ENCODE measurements at regions not wholly inside any gene's neighbourhood (a gene's known extent, or its start where the extent isn't known, plus 50 kb on each side); places are given as distances from the start of the nearest gene placed in this dataset.

DNA sequence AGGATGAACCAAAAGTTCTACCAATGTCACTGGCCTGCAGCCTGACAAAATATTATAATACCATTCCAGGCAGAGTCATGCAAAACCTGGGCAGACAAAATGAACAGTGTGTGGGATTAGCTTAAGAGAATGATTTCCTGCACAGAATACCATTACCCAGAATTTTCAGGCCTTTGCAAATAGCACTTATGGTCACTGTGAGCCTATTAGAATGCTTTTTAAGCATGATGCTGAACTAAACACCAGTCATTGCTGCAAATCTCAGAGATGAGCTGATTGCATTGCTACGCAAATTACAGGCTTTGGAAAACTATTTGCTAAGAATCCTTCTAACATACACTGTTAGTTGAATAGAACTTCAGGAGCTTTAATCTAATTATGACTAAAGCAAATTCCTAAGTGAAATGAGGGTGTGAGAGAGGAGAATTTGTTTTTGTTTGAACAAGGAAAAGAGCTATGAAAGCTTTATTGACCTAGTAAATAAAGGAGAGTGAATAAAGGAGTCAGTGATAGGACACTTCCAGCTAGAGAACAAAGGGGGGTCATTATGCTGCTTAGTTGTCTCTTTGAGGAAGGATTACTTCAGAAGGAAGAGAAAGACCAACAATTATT, 398.8 kb downstream of the HS3ST3B1 start:
- Histone ChIP-seq H3K9me3 (no peaks in the 10 kb centered on the region), H3K36me3 (no peaks in the 10 kb centered on the region), H3K27ac (no peak overlapping the region), H3K27me3 (no peaks in the 10 kb centered on the region), H3K4me1 (no peaks in the 10 kb centered on the region), H3K4me3 (no peak overlapping the region)
- TF ChIP-seq, protein P1, sequence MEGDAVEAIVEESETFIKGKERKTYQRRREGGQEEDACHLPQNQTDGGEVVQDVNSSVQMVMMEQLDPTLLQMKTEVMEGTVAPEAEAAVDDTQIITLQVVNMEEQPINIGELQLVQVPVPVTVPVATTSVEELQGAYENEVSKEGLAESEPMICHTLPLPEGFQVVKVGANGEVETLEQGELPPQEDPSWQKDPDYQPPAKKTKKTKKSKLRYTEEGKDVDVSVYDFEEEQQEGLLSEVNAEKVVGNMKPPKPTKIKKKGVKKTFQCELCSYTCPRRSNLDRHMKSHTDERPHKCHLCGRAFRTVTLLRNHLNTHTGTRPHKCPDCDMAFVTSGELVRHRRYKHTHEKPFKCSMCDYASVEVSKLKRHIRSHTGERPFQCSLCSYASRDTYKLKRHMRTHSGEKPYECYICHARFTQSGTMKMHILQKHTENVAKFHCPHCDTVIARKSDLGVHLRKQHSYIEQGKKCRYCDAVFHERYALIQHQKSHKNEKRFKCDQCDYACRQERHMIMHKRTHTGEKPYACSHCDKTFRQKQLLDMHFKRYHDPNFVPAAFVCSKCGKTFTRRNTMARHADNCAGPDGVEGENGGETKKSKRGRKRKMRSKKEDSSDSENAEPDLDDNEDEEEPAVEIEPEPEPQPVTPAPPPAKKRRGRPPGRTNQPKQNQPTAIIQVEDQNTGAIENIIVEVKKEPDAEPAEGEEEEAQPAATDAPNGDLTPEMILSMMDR (IDR thresholded peaks at IDR 0.05) = no peak
- no peak for DNase-seq
- ATAC-seq = peak; percentile 75
- intact Hi-C loops (cut with DNase I) = no loop called here

DNA sequence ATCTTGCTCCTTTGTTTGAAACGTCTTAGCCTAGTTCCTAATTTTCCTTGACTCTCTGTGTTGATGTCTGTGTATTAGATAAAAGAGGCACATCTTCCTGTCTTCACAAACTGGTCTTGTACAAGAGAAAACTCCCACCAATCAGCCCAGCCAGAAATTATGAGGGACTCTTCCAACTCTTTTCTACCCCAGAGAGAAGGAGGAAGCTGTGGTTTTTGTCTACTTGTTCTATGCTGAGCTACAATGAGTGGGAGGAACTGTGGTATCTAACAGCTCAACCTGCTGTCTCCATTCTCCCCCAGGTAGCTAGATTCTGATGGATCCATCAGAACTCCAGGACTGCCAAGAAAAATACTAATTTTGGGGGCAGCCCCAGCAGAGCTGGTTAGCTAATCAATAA, 392.5 kb downstream of the HS3ST3B1 start:
- Histone ChIP-seq H3K9me3 (no peaks in the 10 kb centered on the region), H3K27me3 (peaks cover 4% of the 10 kb centered on the region), H3K4me1 (no peaks in the 10 kb centered on the region), H3K27ac (no peak overlapping the region), H3K4me3 (no peak overlapping the region), H3K36me3 (no peaks in the 10 kb centered on the region)
- TF ChIP-seq, protein P1 (IDR thresholded peaks at IDR 0.05) = no peak
- ATAC-seq (peak; percentile 74), DNase-seq (no peak)
- intact Hi-C loops (cut with DNase I) = no loop called here

DNA sequence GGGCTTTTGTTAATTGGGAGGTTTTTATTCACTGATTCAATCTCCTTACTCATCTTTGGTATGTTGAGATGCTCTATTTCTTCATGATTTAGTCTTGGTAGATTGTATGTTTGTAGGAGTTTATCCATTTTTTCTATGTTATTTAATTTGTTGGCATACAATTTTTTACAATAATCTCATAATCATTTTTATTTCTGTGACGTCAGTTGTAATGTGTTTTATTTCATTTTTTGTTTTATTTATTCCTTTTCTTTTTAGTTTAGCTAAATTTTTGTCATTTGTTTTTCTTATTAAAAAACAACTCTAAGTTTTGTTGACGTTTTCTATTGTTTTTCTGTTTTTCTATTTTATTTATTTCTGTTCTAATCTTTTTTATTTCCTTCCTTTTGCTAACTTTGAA, 389.8 kb downstream of the HS3ST3B1 start:
- TF ChIP-seq, protein P1 (IDR thresholded peaks at IDR 0.05) = no peak
- H3K27ac ChIP-seq = no peak overlapping the region
- no peak overlapping the region for H3K4me3 ChIP-seq
- ATAC-seq (no peak), DNase-seq (no peak)
- no peaks in the 10 kb centered on the region for H3K4me1 ChIP-seq
- intact Hi-C loops (cut with DNase I) = no loop called here
- no peaks in the 10 kb centered on the region for H3K9me3 ChIP-seq
- no peaks in the 10 kb centered on the region for H3K36me3 ChIP-seq
- H3K27me3 ChIP-seq = peaks cover 4% of the 10 kb centered on the region

DNA sequence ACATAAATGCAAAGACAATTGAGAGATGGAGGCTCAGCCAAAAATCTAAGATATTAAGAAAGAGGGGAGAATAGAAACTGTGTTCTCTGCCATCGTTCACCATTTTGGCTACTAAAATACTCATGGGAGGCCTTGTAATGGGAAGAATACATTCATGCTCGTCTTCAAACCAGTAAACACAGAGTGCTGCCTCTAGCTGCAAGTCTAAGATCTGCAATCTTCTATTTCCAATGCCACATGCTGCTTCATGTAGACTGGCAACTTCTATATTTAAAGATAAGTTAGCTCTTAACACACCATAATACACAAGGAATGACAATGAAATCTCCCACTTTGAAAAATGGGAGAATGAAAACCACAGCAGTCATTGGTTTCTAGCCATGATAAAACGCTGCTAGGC, 387.3 kb downstream of the HS3ST3B1 start:
- TF ChIP-seq, protein P1 (IDR thresholded peaks at IDR 0.05) = no peak
- no peaks in the 10 kb centered on the region for H3K36me3 ChIP-seq
- no peak for ATAC-seq
- no peaks in the 10 kb centered on the region for H3K9me3 ChIP-seq
- DNase-seq = no peak
- H3K4me3 ChIP-seq = no peak overlapping the region
- peaks cover 4% of the 10 kb centered on the region for H3K27me3 ChIP-seq
- no peaks in the 10 kb centered on the region for H3K4me1 ChIP-seq
- H3K27ac ChIP-seq = no peak overlapping the region
- intact Hi-C loops (cut with DNase I) = no loop called here

DNA sequence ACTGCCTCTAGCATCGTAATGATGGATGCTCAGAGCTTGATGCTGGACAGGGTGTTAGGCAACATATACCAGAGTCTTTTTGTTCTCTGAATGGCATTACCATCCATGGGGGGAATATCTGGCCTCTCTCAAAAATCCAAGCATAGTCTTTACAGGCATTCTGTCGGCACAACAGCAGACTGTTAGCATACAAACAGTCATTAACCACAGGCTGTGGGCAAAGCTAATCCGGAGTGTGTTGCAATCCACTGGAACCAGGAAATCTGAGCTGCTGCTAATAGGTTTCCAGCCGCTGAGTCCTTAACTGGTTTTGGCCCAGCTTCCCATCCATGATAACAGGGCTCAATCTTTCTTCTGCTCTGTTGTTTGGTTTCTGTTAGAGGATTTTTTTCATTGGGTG, 371.9 kb downstream of the HS3ST3B1 start:
- Histone ChIP-seq H3K9me3 (no peaks in the 10 kb centered on the region), H3K27me3 (no peaks in the 10 kb centered on the region), H3K36me3 (no peaks in the 10 kb centered on the region), H3K4me3 (no peak overlapping the region), H3K27ac (no peak overlapping the region), H3K4me1 (no peaks in the 10 kb centered on the region)
- ATAC-seq (peak; percentile 82), DNase-seq (no peak)
- intact Hi-C loops (cut with DNase I) = no loop called here
- TF ChIP-seq, protein P1 (IDR thresholded peaks at IDR 0.05) = no peak

DNA sequence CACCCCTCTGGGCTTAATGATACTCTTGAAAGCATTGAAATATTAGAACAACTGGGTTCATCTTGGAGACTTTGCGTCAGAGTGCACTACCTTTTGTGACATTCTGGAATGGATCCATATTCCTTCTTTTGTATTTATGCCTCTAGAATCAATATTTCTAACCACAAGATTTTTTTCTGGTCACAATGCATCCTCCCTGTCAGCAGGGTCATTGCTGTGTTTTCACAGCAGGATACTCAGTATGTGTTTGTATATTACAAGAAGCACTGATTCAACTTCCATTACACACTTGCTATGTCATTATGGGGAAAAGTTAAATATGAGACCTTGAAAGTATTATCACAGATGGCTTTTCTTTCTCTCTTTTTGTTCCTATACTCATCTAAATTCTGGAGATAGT, 370.0 kb downstream of the HS3ST3B1 start:
- no peak overlapping the region for H3K4me3 ChIP-seq
- no peaks in the 10 kb centered on the region for H3K36me3 ChIP-seq
- DNase-seq (no peak), ATAC-seq (no peak)
- no peaks in the 10 kb centered on the region for H3K9me3 ChIP-seq
- H3K4me1 ChIP-seq = no peaks in the 10 kb centered on the region
- no peak overlapping the region for H3K27ac ChIP-seq
- TF ChIP-seq, protein P1 (IDR thresholded peaks at IDR 0.05) = no peak
- H3K27me3 ChIP-seq = no peaks in the 10 kb centered on the region
- intact Hi-C loops (cut with DNase I) = no loop called here

Data from upper lobe of right lung (tissue), 1 donor.